ENCODE measurements at regions not wholly inside any gene's neighbourhood (a gene's known extent, or its start where the extent isn't known, plus 50 kb on each side); places are given as distances from the start of the nearest gene placed in this dataset.

- DNase-seq (ENCODE audit: insufficient read length, low spot score) (no peak), FAIRE-seq (no peak)
- TF ChIP-seq CTCF (IDR thresholded peaks at IDR 0.05; ENCODE audit: insufficient read depth, missing control alignments) = no peak
These were observed 205.0 kb upstream of the CDKN3 start for GRCh38 chr14:54191846-54192245.

- FAIRE-seq = no peak
- DNase-seq (ENCODE audit: insufficient read length, low spot score) = no peak
- TF ChIP-seq CTCF (IDR thresholded peaks at IDR 0.05; ENCODE audit: insufficient read depth, missing control alignments) = no peak
These were observed 204.2 kb upstream of the CDKN3 start for GRCh38 chr14:54192610-54193009.

- DNase-seq (ENCODE audit: insufficient read length, low spot score) = no peak
- FAIRE-seq = no peak
- no peak for TF ChIP-seq CTCF (IDR thresholded peaks at IDR 0.05; ENCODE audit: insufficient read depth, missing control alignments)
These were observed 202.9 kb upstream of the CDKN3 start for GRCh38 chr14:54193871-54194270.

GRCh38 chr14:54194501-54194900 is 202.3 kb upstream of the CDKN3 start:
- TF ChIP-seq CTCF (IDR thresholded peaks at IDR 0.05; ENCODE audit: insufficient read depth, missing control alignments) = no peak
- DNase-seq (ENCODE audit: insufficient read length, low spot score) = no peak
- FAIRE-seq = no peak

GRCh38 chr14:54197369-54197768 is 199.4 kb upstream of the CDKN3 start:
- FAIRE-seq = no peak
- TF ChIP-seq CTCF (IDR thresholded peaks at IDR 0.05; ENCODE audit: insufficient read depth, missing control alignments) = no peak

GRCh38 chr14:54200726-54201125 is 196.1 kb upstream of the CDKN3 start:
- no peak for FAIRE-seq
- no peak for TF ChIP-seq CTCF (IDR thresholded peaks at IDR 0.05; ENCODE audit: insufficient read depth, missing control alignments)
- DNase-seq (ENCODE audit: insufficient read length, low spot score) = no peak

More at GRCh38 chr14:54197369-54197768, 199.4 kb upstream of the CDKN3 start:
- DNase-seq (ENCODE audit: insufficient read length, low spot score) = no peak

- FAIRE-seq (no peak), DNase-seq (ENCODE audit: insufficient read length, low spot score) (no peak)
- TF ChIP-seq CTCF (IDR thresholded peaks at IDR 0.05; ENCODE audit: insufficient read depth, missing control alignments) = no peak
These were observed 194.5 kb upstream of the CDKN3 start for GRCh38 chr14:54202288-54202687.

All from D721Med (cell line).